Thyroid gland (tissue), 4 donors: ENCODE measurements at regions not wholly inside any gene's neighbourhood (a gene's known extent, or its start where the extent isn't known, plus 50 kb on each side); places are given as distances from the start of the nearest gene placed in this dataset.

Source experiments
- DNase-seq, 2 donors: peaks; one replicate each; pipeline ENCODE4 v3.0.0-alpha.2; 2019
- H3K27ac ChIP-seq, 3 donors: fragments of 200-600 bp; sonication (generic); 1 replicate in 2 of 3; 2 replicates in 1 of 3; pipeline ENCODE4 v1.5.1; 2016 to 2019; ENCODE audit warnings: mild to moderate bottlenecking in 1 of 3, moderate library complexity in 1 of 3
- H3K27me3 ChIP-seq: fragments of 200-600 bp; sonication (generic); one replicate; pipeline ENCODE4 v1.5.1; 2019
- H3K36me3 ChIP-seq, 2 donors: fragments of 200-600 bp; sonication (generic); one replicate each; pipeline ENCODE4 v1.5.1; 2016 to 2019
- H3K4me1 ChIP-seq, 2 donors: fragments of 200-600 bp; sonication (generic); one replicate each; pipeline ENCODE4 v1.5.1; 2017 to 2019
- H3K4me3 ChIP-seq, 3 donors: fragments of 200-600 bp; sonication (generic); replicated peaks in 1 of 3; 1 replicate in 2 of 3; 2 replicates in 1 of 3; pipeline ENCODE4 v1.5.1; 2016; ENCODE audit warnings: mild to moderate bottlenecking in 1 of 3
- H3K9me3 ChIP-seq: fragments of 200-600 bp; sonication (generic); one replicate; pipeline ENCODE4 v1.5.1; 2017
- CTCF ChIP-seq, 6 experiments: fragments of 200-600 bp in 3 of 6; fragments of 450-650 bp in 3 of 6; sonication (generic) in 3 of 6; IDR thresholded peaks; one replicate each; pipeline ENCODE4 v1.5.1; 2016 to 2019; ENCODE audit warnings: antibody characterized with exemption in 6 of 6, mild to moderate bottlenecking in 2 of 6, inconsistent platforms in 1 of 6, moderate library complexity in 1 of 6
- POLR2A ChIP-seq, 2 donors: fragments of 450-650 bp; IDR thresholded peaks; one replicate each; pipeline ENCODE4 v1.6.1; 2017; ENCODE audit warnings: antibody characterized with exemption in 2 of 2, mild to moderate bottlenecking in 2 of 2, moderate library complexity in 1 of 2
- WGBS, 2 donors: methylation state at CpG; one replicate each; pipeline ENCODE4 v1.1.5; 2017; 5-methylcytosine and 5-hydroxymethylcytosine counted together
- intact Hi-C: fragments of 100-400 bp; cut with DNase I; formaldehyde crosslinking; loops from one replicate; pipeline ENCODE4 v1.15.1; 2023

- no peak overlapping the region for H3K4me3 ChIP-seq
- 92 to 95% methylated on average over 7 of the region's 7 CpGs for WGBS, 2 donors
- DNase-seq = no peak
- intact Hi-C loops = no loop called here
- TF ChIP-seq POLR2A (IDR thresholded peaks at IDR 0.05) (no peak), CTCF (IDR thresholded peaks at IDR 0.05) (no peak)
- H3K27me3 ChIP-seq = no peaks in the 10 kb centered on the region
- peak overlapping the region in 1 of 3 donors; percentile 31 for H3K27ac ChIP-seq
- H3K9me3 ChIP-seq = no peaks in the 10 kb centered on the region
- H3K4me1 ChIP-seq = peaks cover 56 to 61% of the 10 kb centered on the region in 2 donors
- no peaks in the 10 kb centered on the region for H3K36me3 ChIP-seq
Measured at GRCh38 chr3:194273743-194274310, 77.3 kb downstream of the CPN2 start.

GRCh38 chr3:194274424-194275085, 76.6 kb downstream of the CPN2 start:
- Histone ChIP-seq H3K9me3 (no peaks in the 10 kb centered on the region), H3K27me3 (no peaks in the 10 kb centered on the region), H3K4me1 (peaks cover 53 to 58% of the 10 kb centered on the region in 2 donors), H3K4me3 (no peak overlapping the region), H3K36me3 (no peaks in the 10 kb centered on the region), H3K27ac (peak overlapping the region in 1 of 3 donors; percentile 31)
- DNase-seq = no peak
- 68 to 80% methylated on average over 4 of the region's 4 CpGs for WGBS, 2 donors
- TF ChIP-seq POLR2A (IDR thresholded peaks at IDR 0.05) (no peak), CTCF (IDR thresholded peaks at IDR 0.05) (no peak)
- intact Hi-C loops = no loop called here

GRCh38 chr3:194275291-194275690, 75.8 kb downstream of the CPN2 start:
- H3K4me1 ChIP-seq = peaks cover 45 to 50% of the 10 kb centered on the region in 2 donors
- DNase-seq = no peak

GRCh38 chr3:194275721-194276120, 75.4 kb downstream of the CPN2 start:
- TF ChIP-seq CTCF (IDR thresholded peaks at IDR 0.05) = no peak
- no peak for TF ChIP-seq POLR2A (IDR thresholded peaks at IDR 0.05)
- intact Hi-C loops = no loop called here
- Histone ChIP-seq H3K36me3 (no peaks in the 10 kb centered on the region), H3K4me3 (no peak overlapping the region), H3K27me3 (no peaks in the 10 kb centered on the region), H3K4me1 (peaks cover 41 to 46% of the 10 kb centered on the region in 2 donors), H3K27ac (peak overlapping the region in 2 of 3 donors; percentile 38 to 85), H3K9me3 (no peaks in the 10 kb centered on the region)
- DNase-seq = no peak
- WGBS, 2 donors = 51 to 81% methylated on average over 7 of the region's 8 CpGs

More at GRCh38 chr3:194275291-194275690, 75.8 kb downstream of the CPN2 start:
- no peak overlapping the region for H3K4me3 ChIP-seq
- intact Hi-C loops = no loop called here
- H3K27ac ChIP-seq = peak overlapping the region in 1 of 3 donors; percentile 7
- H3K36me3 ChIP-seq = no peaks in the 10 kb centered on the region
- no peaks in the 10 kb centered on the region for H3K27me3 ChIP-seq
- no peak for TF ChIP-seq POLR2A (IDR thresholded peaks at IDR 0.05)
- TF ChIP-seq CTCF (IDR thresholded peaks at IDR 0.05) = no peak
- WGBS, 2 donors = 80 to 87% methylated on average over 8 of the region's 8 CpGs
- H3K9me3 ChIP-seq = no peaks in the 10 kb centered on the region

GRCh38 chr3:194276768-194277103, 74.4 kb downstream of the CPN2 start:
- peaks cover 31 to 36% of the 10 kb centered on the region in 2 donors for H3K4me1 ChIP-seq
- H3K4me3 ChIP-seq = no peak overlapping the region
- H3K27me3 ChIP-seq = no peaks in the 10 kb centered on the region
- no peak for TF ChIP-seq CTCF (IDR thresholded peaks at IDR 0.05)
- no peak for TF ChIP-seq POLR2A (IDR thresholded peaks at IDR 0.05)
- no peaks in the 10 kb centered on the region for H3K9me3 ChIP-seq
- 67 to 72% methylated on average over 2 to 4 of the region's 4 CpGs for WGBS, 2 donors
- DNase-seq = no peak
- H3K27ac ChIP-seq = peak overlapping the region; percentile 81 to 93 (median 85)
- H3K36me3 ChIP-seq = no peaks in the 10 kb centered on the region
- intact Hi-C loops = no loop called here
